ENCODE measurements at regions not wholly inside any gene's neighbourhood (a gene's known extent, or its start where the extent isn't known, plus 50 kb on each side); places are given as distances from the start of the nearest gene placed in this dataset.

DNA sequence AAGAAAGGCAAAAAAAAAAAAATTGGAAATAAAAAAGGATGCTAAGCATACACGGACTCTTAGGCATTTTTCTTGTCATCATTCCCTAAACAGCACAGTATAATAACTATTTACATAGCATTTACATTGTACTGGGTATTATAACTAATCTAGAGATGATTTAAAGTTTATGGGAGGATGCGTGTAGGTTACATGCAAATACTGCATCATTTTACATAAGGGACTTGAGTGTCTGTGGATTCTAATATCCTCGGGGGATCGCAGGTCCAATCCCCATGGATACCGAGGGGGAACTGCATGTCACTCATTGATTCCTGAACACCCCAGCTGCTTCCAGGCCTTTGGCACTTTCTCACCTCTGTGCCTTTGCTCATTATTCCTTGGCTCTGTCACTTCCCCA, 57.8 kb upstream of the SIPA1L2 start:
- TF ChIP-seq, protein P1, sequence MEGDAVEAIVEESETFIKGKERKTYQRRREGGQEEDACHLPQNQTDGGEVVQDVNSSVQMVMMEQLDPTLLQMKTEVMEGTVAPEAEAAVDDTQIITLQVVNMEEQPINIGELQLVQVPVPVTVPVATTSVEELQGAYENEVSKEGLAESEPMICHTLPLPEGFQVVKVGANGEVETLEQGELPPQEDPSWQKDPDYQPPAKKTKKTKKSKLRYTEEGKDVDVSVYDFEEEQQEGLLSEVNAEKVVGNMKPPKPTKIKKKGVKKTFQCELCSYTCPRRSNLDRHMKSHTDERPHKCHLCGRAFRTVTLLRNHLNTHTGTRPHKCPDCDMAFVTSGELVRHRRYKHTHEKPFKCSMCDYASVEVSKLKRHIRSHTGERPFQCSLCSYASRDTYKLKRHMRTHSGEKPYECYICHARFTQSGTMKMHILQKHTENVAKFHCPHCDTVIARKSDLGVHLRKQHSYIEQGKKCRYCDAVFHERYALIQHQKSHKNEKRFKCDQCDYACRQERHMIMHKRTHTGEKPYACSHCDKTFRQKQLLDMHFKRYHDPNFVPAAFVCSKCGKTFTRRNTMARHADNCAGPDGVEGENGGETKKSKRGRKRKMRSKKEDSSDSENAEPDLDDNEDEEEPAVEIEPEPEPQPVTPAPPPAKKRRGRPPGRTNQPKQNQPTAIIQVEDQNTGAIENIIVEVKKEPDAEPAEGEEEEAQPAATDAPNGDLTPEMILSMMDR (IDR thresholded peaks at IDR 0.05), result no peak
- TF ChIP-seq POLR2A (IDR thresholded peaks at IDR 0.05), result no peak

Data from right lobe of liver (tissue), 4 donors.